ENCODE measurements at regions not wholly inside any gene's neighbourhood (a gene's known extent, or its start where the extent isn't known, plus 50 kb on each side); places are given as distances from the start of the nearest gene placed in this dataset.

DNA sequence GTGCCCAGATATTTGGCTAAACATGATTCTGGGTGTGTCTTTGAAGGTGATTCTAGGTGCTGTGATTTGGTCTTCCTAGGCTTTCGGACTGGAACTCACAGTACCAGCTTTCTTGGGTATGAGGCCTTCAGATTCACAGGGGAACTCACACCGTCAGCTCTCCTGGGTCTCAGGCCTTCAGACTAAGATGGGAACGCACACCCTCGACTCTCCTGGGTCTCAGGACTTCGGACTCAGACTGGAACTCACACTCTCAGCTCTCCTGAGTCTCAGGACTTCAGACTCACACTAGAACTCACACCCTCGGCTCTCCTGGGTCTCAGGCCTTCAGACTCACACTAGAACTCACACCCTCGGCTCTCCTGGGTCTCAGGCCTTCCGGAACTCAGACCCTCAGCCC lies 137.7 kb downstream of the CRLF2 start:
- TF ChIP-seq, protein P1, sequence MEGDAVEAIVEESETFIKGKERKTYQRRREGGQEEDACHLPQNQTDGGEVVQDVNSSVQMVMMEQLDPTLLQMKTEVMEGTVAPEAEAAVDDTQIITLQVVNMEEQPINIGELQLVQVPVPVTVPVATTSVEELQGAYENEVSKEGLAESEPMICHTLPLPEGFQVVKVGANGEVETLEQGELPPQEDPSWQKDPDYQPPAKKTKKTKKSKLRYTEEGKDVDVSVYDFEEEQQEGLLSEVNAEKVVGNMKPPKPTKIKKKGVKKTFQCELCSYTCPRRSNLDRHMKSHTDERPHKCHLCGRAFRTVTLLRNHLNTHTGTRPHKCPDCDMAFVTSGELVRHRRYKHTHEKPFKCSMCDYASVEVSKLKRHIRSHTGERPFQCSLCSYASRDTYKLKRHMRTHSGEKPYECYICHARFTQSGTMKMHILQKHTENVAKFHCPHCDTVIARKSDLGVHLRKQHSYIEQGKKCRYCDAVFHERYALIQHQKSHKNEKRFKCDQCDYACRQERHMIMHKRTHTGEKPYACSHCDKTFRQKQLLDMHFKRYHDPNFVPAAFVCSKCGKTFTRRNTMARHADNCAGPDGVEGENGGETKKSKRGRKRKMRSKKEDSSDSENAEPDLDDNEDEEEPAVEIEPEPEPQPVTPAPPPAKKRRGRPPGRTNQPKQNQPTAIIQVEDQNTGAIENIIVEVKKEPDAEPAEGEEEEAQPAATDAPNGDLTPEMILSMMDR (IDR thresholded peaks at IDR 0.05) = no peak
- TF ChIP-seq POLR2A (IDR thresholded peaks at IDR 0.05) = no peak

All from adrenal gland (tissue), 5 donors.